ENCODE measurements at regions not wholly inside any gene's neighbourhood (a gene's known extent, or its start where the extent isn't known, plus 50 kb on each side); places are given as distances from the start of the nearest gene placed in this dataset.

DNA sequence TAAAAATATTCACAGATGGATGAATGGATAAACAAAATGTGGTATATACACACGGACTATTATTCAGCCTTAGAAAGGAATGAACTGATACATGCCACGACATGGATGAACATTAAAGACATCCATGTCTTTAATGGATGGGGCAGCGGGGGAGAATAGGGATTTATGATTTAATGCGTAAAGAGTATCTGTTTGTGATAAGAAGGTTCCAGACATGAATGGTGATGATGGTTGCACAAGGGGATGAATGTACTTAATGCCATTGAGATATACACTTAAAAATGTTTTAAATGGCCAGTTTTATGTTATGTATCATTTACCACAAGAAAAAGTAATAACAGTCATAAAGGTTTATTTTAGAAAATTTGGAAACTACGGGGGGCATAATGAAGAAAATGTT lies 108.6 kb upstream of the WLS start:
- TF ChIP-seq, protein P1, sequence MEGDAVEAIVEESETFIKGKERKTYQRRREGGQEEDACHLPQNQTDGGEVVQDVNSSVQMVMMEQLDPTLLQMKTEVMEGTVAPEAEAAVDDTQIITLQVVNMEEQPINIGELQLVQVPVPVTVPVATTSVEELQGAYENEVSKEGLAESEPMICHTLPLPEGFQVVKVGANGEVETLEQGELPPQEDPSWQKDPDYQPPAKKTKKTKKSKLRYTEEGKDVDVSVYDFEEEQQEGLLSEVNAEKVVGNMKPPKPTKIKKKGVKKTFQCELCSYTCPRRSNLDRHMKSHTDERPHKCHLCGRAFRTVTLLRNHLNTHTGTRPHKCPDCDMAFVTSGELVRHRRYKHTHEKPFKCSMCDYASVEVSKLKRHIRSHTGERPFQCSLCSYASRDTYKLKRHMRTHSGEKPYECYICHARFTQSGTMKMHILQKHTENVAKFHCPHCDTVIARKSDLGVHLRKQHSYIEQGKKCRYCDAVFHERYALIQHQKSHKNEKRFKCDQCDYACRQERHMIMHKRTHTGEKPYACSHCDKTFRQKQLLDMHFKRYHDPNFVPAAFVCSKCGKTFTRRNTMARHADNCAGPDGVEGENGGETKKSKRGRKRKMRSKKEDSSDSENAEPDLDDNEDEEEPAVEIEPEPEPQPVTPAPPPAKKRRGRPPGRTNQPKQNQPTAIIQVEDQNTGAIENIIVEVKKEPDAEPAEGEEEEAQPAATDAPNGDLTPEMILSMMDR (IDR thresholded peaks at IDR 0.05; ENCODE audit: insufficient read depth, low read depth, low read length) = no peak
- no peak for TF ChIP-seq EZH2 (IDR thresholded peaks at IDR 0.05; ENCODE audit: insufficient read depth, low read length)

Data from astrocyte (in vitro differentiated cells and primary cell).